ENCODE measurements at regions not wholly inside any gene's neighbourhood (a gene's known extent, or its start where the extent isn't known, plus 50 kb on each side); places are given as distances from the start of the nearest gene placed in this dataset.

GRCh38 chr11:97048481-97048880 is 658.7 kb downstream of the JRKL start:
- TF ChIP-seq ZNF79 (CRISPR knock-in tag; IDR thresholded peaks at IDR 0.05; ENCODE audit: low read depth) (no peak), MTA3 (IDR thresholded peaks at IDR 0.05; ENCODE audit: borderline replicate concordance) (no peak), TFAM (CRISPR knock-in tag; conservative IDR thresholded peaks at IDR 0.05) (no peak), EGR1 (conservative IDR thresholded peaks at IDR 0.05) (no peak)
- CTCF ChIA-PET (ENCODE audit: low intra/inter-chr PET ratio): no interaction called here
- Histone ChIP-seq H3K9ac (ENCODE audit: insufficient read depth in 1 of 2, low read depth in 2 of 2, low read length in 2 of 2) (no peak overlapping the region), H4K20me1 (replicated peaks; ENCODE audit: control insufficient read depth, insufficient read depth, low read length) (no peaks in the 10 kb centered on the region), H3K79me2 (ENCODE audit: control insufficient read depth, insufficient read depth, low read length) (no peaks in the 10 kb centered on the region), H3K4me2 (ENCODE audit: insufficient read depth, low read length) (no peak overlapping the region), H3K36me3 (ENCODE audit: control insufficient read depth, insufficient read depth, low read length) (no peaks in the 10 kb centered on the region), H3K9me3 (replicated peaks; ENCODE audit: control insufficient read depth, insufficient read depth, low read depth, low read length) (no peaks in the 10 kb centered on the region), H3K27me3 (ENCODE audit: control insufficient read depth in 2 of 2, insufficient read depth in 2 of 2, low read length in 2 of 2) (no peaks in the 10 kb centered on the region), H3K4me3 (no peak overlapping the region), H2AFZ (ENCODE audit: low read depth, low read length) (no peak overlapping the region), H3K27ac (ENCODE audit: extremely low read depth, low read depth, low read length) (no peak overlapping the region), H3K9me1 (ENCODE audit: control insufficient read depth, insufficient read depth, low read length) (no peaks in the 10 kb centered on the region), H3K4me1 (replicated peaks in 1 of 2; ENCODE audit: control insufficient read depth in 2 of 2, insufficient read depth in 2 of 2, low read length in 2 of 2) (no peaks in the 10 kb centered on the region)
- intact Hi-C loops (cut with micrococcal nuclease): no loop called here
- WGBS (ENCODE audit: insufficient coverage, low coverage, missing lambda C conversion rate): 6% methylated on average over 3 of the region's 3 CpGs
- FAIRE-seq (no peak), DNase-seq (ENCODE audit: extremely low read depth in 1 of 4, low spot score in 3 of 4) (no peak), ATAC-seq (no peak)
- no TSS peak for BruUV-seq (replicated peaks)
- POLR2A ChIA-PET: no interaction called here
- in situ Hi-C loops (cut with MboI): no loop called here

DNA sequence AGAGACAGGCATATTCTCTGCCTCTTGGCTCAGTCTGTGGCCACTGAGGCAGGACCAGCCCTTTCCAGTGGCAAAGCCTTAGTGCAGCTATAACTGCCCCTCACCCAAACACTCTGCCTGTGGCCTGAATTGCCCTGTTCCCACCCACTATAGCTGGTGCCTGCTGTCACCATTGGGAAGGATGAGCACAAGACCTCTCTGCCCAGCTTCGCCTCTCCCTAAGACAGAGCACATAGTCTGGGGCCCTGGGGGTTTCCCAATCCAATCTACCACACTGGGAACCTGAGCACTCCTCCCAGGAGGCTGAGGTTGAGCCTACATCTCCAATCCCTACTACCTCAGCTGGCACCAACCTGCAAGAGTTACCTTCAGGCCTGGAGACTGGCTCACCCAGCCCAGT is 670.4 kb downstream of the JRKL start:
- CTCF ChIA-PET (ENCODE audit: low intra/inter-chr PET ratio): no interaction called here
- Histone ChIP-seq H2AFZ (ENCODE audit: low read depth, low read length) (no peak overlapping the region), H3K4me2 (ENCODE audit: insufficient read depth, low read length) (no peak overlapping the region), H3K4me3 (no peak overlapping the region), H3K79me2 (ENCODE audit: control insufficient read depth, insufficient read depth, low read length) (no peaks in the 10 kb centered on the region), H3K9me1 (ENCODE audit: control insufficient read depth, insufficient read depth, low read length) (no peaks in the 10 kb centered on the region), H3K4me1 (replicated peaks in 1 of 2; ENCODE audit: control insufficient read depth in 2 of 2, insufficient read depth in 2 of 2, low read length in 2 of 2) (no peaks in the 10 kb centered on the region), H3K27ac (ENCODE audit: extremely low read depth, low read depth, low read length) (no peak overlapping the region), H3K9me3 (replicated peaks; ENCODE audit: control insufficient read depth, insufficient read depth, low read depth, low read length) (peaks cover 2% of the 10 kb centered on the region), H3K9ac (ENCODE audit: insufficient read depth in 1 of 2, low read depth in 2 of 2, low read length in 2 of 2) (no peak overlapping the region), H3K36me3 (ENCODE audit: control insufficient read depth, insufficient read depth, low read length) (no peaks in the 10 kb centered on the region), H3K27me3 (ENCODE audit: control insufficient read depth in 2 of 2, insufficient read depth in 2 of 2, low read length in 2 of 2) (no peaks in the 10 kb centered on the region), H4K20me1 (replicated peaks; ENCODE audit: control insufficient read depth, insufficient read depth, low read length) (no peaks in the 10 kb centered on the region)
- ATAC-seq: no peak
- TF ChIP-seq, protein P1, sequence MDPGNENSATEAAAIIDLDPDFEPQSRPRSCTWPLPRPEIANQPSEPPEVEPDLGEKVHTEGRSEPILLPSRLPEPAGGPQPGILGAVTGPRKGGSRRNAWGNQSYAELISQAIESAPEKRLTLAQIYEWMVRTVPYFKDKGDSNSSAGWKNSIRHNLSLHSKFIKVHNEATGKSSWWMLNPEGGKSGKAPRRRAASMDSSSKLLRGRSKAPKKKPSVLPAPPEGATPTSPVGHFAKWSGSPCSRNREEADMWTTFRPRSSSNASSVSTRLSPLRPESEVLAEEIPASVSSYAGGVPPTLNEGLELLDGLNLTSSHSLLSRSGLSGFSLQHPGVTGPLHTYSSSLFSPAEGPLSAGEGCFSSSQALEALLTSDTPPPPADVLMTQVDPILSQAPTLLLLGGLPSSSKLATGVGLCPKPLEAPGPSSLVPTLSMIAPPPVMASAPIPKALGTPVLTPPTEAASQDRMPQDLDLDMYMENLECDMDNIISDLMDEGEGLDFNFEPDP (CRISPR knock-in tag; IDR thresholded peaks at IDR 0.05): no peak
- no peak for TF ChIP-seq BRF1 (IDR thresholded peaks at IDR 0.05; ENCODE audit: borderline replicate concordance, extremely low read depth, insufficient read length)
- no peak for TF ChIP-seq ZNF3 (CRISPR knock-in tag; IDR thresholded peaks at IDR 0.05)
- no peak for TF ChIP-seq CREB3 (tag; conservative IDR thresholded peaks at IDR 0.05; ENCODE audit: low read depth)
- no peak for TF ChIP-seq CAMTA2 (CRISPR knock-in tag; conservative IDR thresholded peaks at IDR 0.05)
- TF ChIP-seq, protein P2, sequence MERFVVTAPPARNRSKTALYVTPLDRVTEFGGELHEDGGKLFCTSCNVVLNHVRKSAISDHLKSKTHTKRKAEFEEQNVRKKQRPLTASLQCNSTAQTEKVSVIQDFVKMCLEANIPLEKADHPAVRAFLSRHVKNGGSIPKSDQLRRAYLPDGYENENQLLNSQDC (CRISPR knock-in tag; IDR thresholded peaks at IDR 0.05): no peak
- no peak for TF ChIP-seq RBM17 (IDR thresholded peaks at IDR 0.05; ENCODE audit: borderline replicate concordance, low read depth, low read length)
- no peak for TF ChIP-seq ARID1B (IDR thresholded peaks at IDR 0.05)
- TF ChIP-seq KAT8 (IDR thresholded peaks at IDR 0.05; ENCODE audit: low read depth): no peak
- TF ChIP-seq PPARD (CRISPR knock-in tag; IDR thresholded peaks at IDR 0.05): no peak
- BruUV-seq (replicated peaks): no TSS peak
- 0% methylated on average over 1 of the region's 1 CpG for WGBS (ENCODE audit: insufficient coverage, low coverage, missing lambda C conversion rate)
- in situ Hi-C loops (cut with MboI): no loop called here
- intact Hi-C loops (cut with micrococcal nuclease): no loop called here
- no peak for FAIRE-seq
- POLR2A ChIA-PET: no interaction called here
- no peak for DNase-seq (ENCODE audit: extremely low read depth in 1 of 4, low spot score in 3 of 4)

Data from K562 (cell line).